ENCODE measurements at regions not wholly inside any gene's neighbourhood (a gene's known extent, or its start where the extent isn't known, plus 50 kb on each side); places are given as distances from the start of the nearest gene placed in this dataset.

- DNase-seq (ENCODE audit: low spot score) = no peak
- Histone ChIP-seq H3K27me3 (no peaks in the 10 kb centered on the region), H3K27ac (no peak overlapping the region), H2AFZ (replicated peaks) (no peak overlapping the region), H3K9me3 (ENCODE audit: low read depth) (no peaks in the 10 kb centered on the region), H3K4me3 (no peak overlapping the region), H3K79me2 (ENCODE audit: low read depth) (no peaks in the 10 kb centered on the region), H3F3A (ENCODE audit: low read depth) (no peaks in the 10 kb centered on the region), H3K4me2 (no peak overlapping the region), H3K9ac (no peak overlapping the region), H4K20me1 (ENCODE audit: low read depth) (no peaks in the 10 kb centered on the region), H3K4me1 (no peaks in the 10 kb centered on the region), H3K36me3 (no peaks in the 10 kb centered on the region)
- Mint-ChIP-seq H3K4me3 (no peak overlapping the region), H3K9me3 (no peaks in the 10 kb centered on the region), H3K36me3 (no peaks in the 10 kb centered on the region), H3K27ac (no peak overlapping the region), H3K4me1 (no peaks in the 10 kb centered on the region), H3K27me3 (ENCODE audit: insufficient read depth, low read depth) (peaks cover 2% of the 10 kb centered on the region)
- TF ChIP-seq CTCF (IDR thresholded peaks at IDR 0.05) (no peak), EZH2 (IDR thresholded peaks at IDR 0.05) (no peak), EZH2phosphoT487 (IDR thresholded peaks at IDR 0.05) (no peak)
These were observed 528.9 kb downstream of the ZNF674 start for GRCh38 chrX:46016296-46016695.

GRCh38 chrX:46015653-46016052 lies 529.6 kb downstream of the ZNF674 start:
- Histone ChIP-seq H4K20me1 (ENCODE audit: low read depth) (no peaks in the 10 kb centered on the region), H3K9me3 (ENCODE audit: low read depth) (no peaks in the 10 kb centered on the region), H3K27ac (no peak overlapping the region), H3K79me2 (ENCODE audit: low read depth) (no peaks in the 10 kb centered on the region), H3K27me3 (no peaks in the 10 kb centered on the region), H3K4me3 (no peak overlapping the region), H3K4me2 (no peak overlapping the region), H3K9ac (no peak overlapping the region), H3K4me1 (no peaks in the 10 kb centered on the region), H2AFZ (replicated peaks) (no peak overlapping the region), H3K36me3 (no peaks in the 10 kb centered on the region), H3F3A (ENCODE audit: low read depth) (no peaks in the 10 kb centered on the region)
- H3K4me3 Mint-ChIP-seq = no peak overlapping the region
- no peaks in the 10 kb centered on the region for H3K4me1 Mint-ChIP-seq
- no peaks in the 10 kb centered on the region for H3K9me3 Mint-ChIP-seq
- DNase-seq (ENCODE audit: low spot score) = no peak
- H3K27me3 Mint-ChIP-seq (ENCODE audit: insufficient read depth, low read depth) = peaks cover 2% of the 10 kb centered on the region
- H3K36me3 Mint-ChIP-seq = no peaks in the 10 kb centered on the region
- TF ChIP-seq EZH2 (IDR thresholded peaks at IDR 0.05) = no peak
- no peak for TF ChIP-seq CTCF (IDR thresholded peaks at IDR 0.05)
- no peak for TF ChIP-seq EZH2phosphoT487 (IDR thresholded peaks at IDR 0.05)
- no peak overlapping the region for H3K27ac Mint-ChIP-seq

GRCh38 chrX:45992402-45993123 lies 552.7 kb downstream of the ZNF674 start:
- peaks cover 4% of the 10 kb centered on the region for H3K36me3 ChIP-seq
- TF ChIP-seq EZH2phosphoT487 (IDR thresholded peaks at IDR 0.05) = no peak
- TF ChIP-seq EZH2 (IDR thresholded peaks at IDR 0.05) = no peak
- no peak for TF ChIP-seq CTCF (IDR thresholded peaks at IDR 0.05)
- no peak overlapping the region for H3K4me3 ChIP-seq
- peaks cover 2% of the 10 kb centered on the region for H3K9me3 Mint-ChIP-seq
- no peaks in the 10 kb centered on the region for H4K20me1 ChIP-seq (ENCODE audit: low read depth)
- no peaks in the 10 kb centered on the region for H3K27me3 ChIP-seq
- H3K79me2 ChIP-seq (ENCODE audit: low read depth) = no peaks in the 10 kb centered on the region
- H3K4me1 ChIP-seq = no peaks in the 10 kb centered on the region
- H3K9me3 ChIP-seq (ENCODE audit: low read depth) = peaks cover 5% of the 10 kb centered on the region
- H3K27ac ChIP-seq = no peak overlapping the region
- no peak overlapping the region for H3K4me2 ChIP-seq
- DNase-seq (ENCODE audit: low spot score) = no peak
- no peaks in the 10 kb centered on the region for H3K36me3 Mint-ChIP-seq
- no peaks in the 10 kb centered on the region for H3F3A ChIP-seq (ENCODE audit: low read depth)
- no peak overlapping the region for H3K9ac ChIP-seq
- H3K4me3 Mint-ChIP-seq = no peak overlapping the region
- H3K27ac Mint-ChIP-seq = no peak overlapping the region
- peaks cover 2% of the 10 kb centered on the region for H3K27me3 Mint-ChIP-seq (ENCODE audit: insufficient read depth, low read depth)
- H2AFZ ChIP-seq (replicated peaks) = no peak overlapping the region
- no peaks in the 10 kb centered on the region for H3K4me1 Mint-ChIP-seq

Measured in neural progenitor cell (in vitro differentiated cells).